ENCODE measurements at regions not wholly inside any gene's neighbourhood (a gene's known extent, or its start where the extent isn't known, plus 50 kb on each side); places are given as distances from the start of the nearest gene placed in this dataset.

DNA sequence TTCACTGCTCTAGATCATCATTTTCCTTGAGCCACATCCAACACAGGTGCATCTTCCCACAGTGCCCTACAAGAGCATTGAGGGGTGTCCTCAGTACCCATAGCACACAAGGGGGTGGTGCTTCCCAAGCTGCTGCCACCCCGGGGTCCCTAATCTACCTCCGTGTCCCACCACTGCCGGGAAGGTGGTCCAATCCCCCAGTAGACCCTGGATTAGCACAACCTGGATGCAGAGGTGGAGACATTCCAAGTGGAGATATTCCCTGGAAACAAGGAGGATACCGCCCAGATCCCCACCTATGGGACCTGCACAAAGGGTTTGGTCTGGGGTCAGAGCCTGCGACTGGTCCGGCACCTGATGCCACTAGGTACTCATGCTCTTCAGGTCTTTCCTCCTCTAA, 284.8 kb upstream of the PPP2R2D start:
- TF ChIP-seq EZH2phosphoT487 (IDR thresholded peaks at IDR 0.05; ENCODE audit: borderline replicate concordance, low read length) (no peak), CTCF (conservative IDR thresholded peaks at IDR 0.05; ENCODE audit: low read depth, low read length) (no peak), EZH2 (IDR thresholded peaks at IDR 0.05; ENCODE audit: low read length, unreplicated experiment) (no peak)
